Prostate gland (tissue), 2 donors: ENCODE measurements at regions not wholly inside any gene's neighbourhood (a gene's known extent, or its start where the extent isn't known, plus 50 kb on each side); places are given as distances from the start of the nearest gene placed in this dataset.

ENCODE experiments used
- POLR2AphosphoS5 ChIP-seq: sonication (generic); formaldehyde crosslinking; IDR thresholded peaks from one replicate; pipeline ENCODE4 v1.6.1; 2017; ENCODE audit warnings: antibody characterized with exemption
- TF ChIP-seq, protein P1 (sequence below), 4 experiments: fragments of 200-600 bp in 2 of 4; fragments of 450-650 bp in 2 of 4; sonication (generic) in 2 of 4; IDR thresholded peaks; 1 replicate in 3 of 4; 2 replicates in 1 of 4; pipeline ENCODE4 v1.5.1; 2016 to 2019; ENCODE audit warnings: antibody characterized with exemption in 4 of 4, mild to moderate bottlenecking in 2 of 4, moderate library complexity in 2 of 4

DNA sequence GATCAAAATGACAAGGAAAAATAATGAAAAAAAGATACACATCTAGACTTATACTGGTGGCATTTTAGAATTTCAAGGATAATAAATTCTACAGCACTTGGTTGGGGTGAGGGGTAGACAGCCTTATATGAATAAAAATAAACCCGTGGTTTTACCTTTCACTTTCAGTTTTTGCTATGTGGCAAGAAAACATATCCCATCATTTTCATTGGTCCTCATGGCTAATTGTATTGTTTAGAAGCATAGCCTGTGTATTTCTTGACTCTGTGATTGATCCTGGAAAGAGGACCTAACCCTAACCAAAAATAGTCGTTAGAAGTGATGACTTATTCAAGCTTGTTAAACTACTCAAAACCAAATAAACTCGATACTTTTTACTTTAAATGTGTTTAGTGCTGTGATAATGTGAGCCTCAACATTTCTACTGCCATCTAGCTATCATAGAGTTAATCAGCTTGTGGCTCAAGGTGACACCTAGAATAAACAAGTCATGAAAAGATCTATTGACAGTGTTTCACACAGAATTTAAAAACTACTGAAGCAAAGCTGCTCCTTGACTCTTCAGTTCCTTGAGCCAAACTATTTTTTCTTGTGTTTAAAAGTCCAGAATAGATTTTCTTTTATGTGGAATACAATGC is 153.3 kb upstream of the IZUMO3 start:
- TF ChIP-seq, protein P1, sequence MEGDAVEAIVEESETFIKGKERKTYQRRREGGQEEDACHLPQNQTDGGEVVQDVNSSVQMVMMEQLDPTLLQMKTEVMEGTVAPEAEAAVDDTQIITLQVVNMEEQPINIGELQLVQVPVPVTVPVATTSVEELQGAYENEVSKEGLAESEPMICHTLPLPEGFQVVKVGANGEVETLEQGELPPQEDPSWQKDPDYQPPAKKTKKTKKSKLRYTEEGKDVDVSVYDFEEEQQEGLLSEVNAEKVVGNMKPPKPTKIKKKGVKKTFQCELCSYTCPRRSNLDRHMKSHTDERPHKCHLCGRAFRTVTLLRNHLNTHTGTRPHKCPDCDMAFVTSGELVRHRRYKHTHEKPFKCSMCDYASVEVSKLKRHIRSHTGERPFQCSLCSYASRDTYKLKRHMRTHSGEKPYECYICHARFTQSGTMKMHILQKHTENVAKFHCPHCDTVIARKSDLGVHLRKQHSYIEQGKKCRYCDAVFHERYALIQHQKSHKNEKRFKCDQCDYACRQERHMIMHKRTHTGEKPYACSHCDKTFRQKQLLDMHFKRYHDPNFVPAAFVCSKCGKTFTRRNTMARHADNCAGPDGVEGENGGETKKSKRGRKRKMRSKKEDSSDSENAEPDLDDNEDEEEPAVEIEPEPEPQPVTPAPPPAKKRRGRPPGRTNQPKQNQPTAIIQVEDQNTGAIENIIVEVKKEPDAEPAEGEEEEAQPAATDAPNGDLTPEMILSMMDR (IDR thresholded peaks at IDR 0.05): no peak
- TF ChIP-seq POLR2AphosphoS5: no peak
